ENCODE measurements at regions not wholly inside any gene's neighbourhood (a gene's known extent, or its start where the extent isn't known, plus 50 kb on each side); places are given as distances from the start of the nearest gene placed in this dataset. TPM values are rescaled to one million over a fixed set of nuclear protein-coding genes. Genes with fewer than 3 reads are reported as not detected.
"Not testable (repeated sequence)": the region's sequence is repeated elsewhere in the genome, so short reads cannot be mapped to it uniquely, and the experiment has no call there.

DNA sequence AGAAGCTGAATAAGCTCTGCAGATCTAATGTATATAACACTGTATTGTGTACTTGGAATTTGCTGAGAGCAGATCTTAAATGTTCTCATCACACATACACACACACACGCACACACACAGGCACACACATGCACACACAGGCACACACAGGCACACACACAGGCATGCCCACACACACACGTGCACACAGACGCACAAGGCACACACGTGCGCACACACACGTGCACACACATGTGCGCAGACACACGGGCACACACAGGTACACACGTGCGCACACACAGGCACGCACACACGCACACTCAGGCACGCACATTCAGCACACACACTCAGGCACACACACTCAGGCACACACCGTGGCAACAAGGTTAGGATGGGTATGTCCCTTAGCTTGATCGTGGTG lies 164.5 kb upstream of the LRRC61 start:
- not testable (repeated sequence) for DNase-seq (ENCODE audit: low spot score in 2 of 2); FAIRE-seq

DNA sequence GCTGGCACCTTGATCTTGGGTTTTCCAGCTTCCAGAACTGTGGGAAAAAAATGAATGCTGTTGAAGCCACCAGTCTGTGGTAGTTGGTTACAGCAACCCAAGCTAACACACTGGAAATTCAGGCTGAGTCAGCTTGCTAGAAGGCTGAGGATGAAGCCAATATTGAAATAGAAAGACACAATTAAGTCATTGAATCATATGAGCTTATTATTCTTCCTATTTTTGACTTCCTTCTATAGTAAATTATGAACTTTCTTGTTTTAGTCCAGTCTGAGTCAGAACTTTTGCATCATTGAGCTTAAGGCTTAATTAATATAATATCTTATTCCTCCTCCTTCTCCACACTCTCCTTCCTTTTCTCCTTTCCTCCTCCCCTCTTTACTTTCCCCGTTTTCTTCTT lies 153.6 kb upstream of the LRRC61 start:
- DNase-seq (ENCODE audit: low spot score in 2 of 2); FAIRE-seq: not testable (repeated sequence)

DNA sequence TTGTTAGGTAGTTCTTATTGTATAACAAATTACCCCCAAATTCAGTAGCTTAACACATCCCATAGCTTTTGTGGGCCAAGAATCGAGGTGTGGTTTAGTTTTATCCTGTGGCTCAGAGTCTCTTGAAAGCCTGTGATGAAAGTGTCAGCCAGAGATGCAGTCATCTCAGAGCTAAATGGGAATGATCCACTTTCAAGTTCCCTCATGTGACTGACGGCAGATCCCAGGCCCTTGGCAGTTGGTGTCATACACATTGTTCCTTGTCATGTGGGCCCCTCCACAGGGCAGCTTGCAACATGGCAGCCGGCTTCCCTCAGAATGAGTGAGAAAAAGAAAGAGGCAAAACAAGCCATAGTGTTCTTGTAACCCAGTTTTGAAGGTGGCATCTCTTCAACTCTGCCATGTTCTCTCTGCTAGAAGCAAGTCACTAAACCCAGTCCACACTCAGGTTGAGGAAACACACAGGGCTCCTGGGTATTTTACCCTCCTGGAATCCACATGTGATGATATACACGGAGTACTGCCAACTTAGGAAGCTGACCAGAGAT lies 153.1 kb upstream of the LRRC61 start:
- not testable (repeated sequence) for DNase-seq (ENCODE audit: low spot score in 2 of 2); FAIRE-seq

DNA sequence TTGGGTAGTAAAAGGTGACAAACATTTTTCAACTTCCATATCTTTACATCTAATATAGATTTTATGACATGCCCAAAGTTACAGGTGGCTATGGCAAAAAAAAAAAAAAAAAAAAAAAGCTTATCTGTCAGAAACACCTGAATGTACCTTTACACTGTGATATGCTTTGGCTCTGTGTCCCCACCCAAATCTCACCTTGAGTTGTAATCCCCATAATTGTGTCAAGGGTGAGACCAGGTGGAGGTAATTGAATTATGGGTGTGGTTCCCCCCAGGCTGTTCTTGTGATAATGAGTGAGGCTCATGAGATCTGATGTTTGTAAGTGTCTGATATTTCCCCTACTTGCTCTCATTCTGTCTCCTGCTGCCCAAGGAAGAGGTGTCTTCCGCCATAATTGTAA lies 139.6 kb upstream of the LRRC61 start:
- not testable (repeated sequence) for DNase-seq (ENCODE audit: low spot score in 2 of 2); FAIRE-seq

DNA sequence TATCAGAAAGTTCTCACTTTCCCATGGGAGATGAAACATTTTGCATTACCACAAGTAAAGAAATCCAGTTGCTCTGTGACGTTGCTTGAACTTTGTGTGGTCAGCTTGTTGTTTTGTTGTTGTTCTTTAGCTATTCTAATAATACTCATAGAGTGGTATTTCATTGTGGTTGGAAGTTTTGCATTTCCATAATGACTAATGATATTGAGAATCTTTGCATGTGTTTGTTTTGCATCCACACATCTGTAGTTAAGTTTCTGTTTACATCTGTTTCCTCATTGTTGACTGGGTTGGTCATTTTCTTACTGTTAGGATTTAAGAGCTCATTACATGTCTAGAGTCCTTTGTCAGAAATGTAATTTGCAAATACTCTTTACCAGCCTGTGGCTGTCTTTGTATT lies 133.2 kb upstream of the LRRC61 start:
- FAIRE-seq; DNase-seq (ENCODE audit: low spot score in 2 of 2): not testable (repeated sequence)

DNA sequence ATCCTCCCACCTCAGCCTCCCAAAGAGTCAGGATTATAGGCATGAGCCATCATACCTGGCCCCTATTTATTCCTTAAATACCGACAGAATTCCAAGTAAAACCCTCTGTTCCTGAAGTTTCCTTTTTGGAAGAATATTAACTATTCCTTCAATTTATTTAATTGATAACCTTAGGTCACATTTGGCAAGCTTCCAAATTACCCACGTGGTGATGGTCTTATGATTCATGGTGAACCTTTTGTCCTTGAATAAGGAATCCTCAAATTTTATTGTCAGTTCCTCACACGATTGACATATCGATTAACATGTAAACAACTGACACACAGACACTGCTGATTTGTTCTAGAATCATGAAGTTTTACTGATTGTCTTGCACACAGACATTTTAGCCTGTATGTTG lies 130.6 kb upstream of the LRRC61 start:
- not testable (repeated sequence) for DNase-seq (ENCODE audit: low spot score in 2 of 2); FAIRE-seq

DNA sequence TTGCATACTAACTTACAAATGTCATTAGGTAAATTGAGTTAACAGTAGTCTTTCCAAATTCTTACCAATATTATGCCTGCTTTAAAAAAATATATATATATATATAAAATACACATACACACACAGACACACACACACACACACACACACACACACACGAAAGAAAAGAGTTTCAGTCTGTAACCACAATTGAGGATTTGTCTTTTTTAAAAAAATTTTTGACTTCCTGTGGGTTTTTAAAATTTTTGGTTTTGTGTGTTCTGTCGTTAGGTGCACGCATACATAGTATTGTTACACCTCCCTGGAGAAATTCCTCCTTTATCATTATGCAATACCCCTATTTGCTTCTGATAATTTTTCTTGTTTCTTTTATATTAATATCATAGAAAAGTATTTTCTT lies 129.3 kb upstream of the LRRC61 start:
- not testable (repeated sequence) for FAIRE-seq; DNase-seq (ENCODE audit: low spot score in 2 of 2)

Small RNA genes lying in the stretch of these regions (small RNA-seq; reads per million reads assigned to genes)
- gene AC092666.2: not detected
